OCI-LY1 (cell line): ENCODE measurements at regions not wholly inside any gene's neighbourhood (a gene's known extent, or its start where the extent isn't known, plus 50 kb on each side); places are given as distances from the start of the nearest gene placed in this dataset.

ENCODE experiments used
- H2AFZ ChIP-seq: fragments of 200-600 bp; sonication (generic), shearing (Covaris generic); 2 replicates; pipeline ENCODE4 v1.6.0; 2014; ENCODE audit warnings: antibody characterized with exemption, mild to moderate bottlenecking, low read length
- H3F3A ChIP-seq: fragments of 200-600 bp; sonication (generic), shearing (Covaris generic); 2 replicates; pipeline ENCODE4 v1.6.0; 2014; ENCODE audit warnings: mild to moderate bottlenecking, antibody characterized with exemption, low read length, moderate library complexity; ENCODE audit not compliant: insufficient read depth
- H3K27ac ChIP-seq: fragments of 200-600 bp; sonication (generic); 2 replicates; pipeline ENCODE4 v1.5.1; 2014; ENCODE audit warnings: low read length, mixed run types, mild to moderate bottlenecking, low read depth; ENCODE audit not compliant: poor library complexity, severe bottlenecking
- H3K27me3 ChIP-seq: fragments of 200-600 bp; sonication (generic); 2 replicates; pipeline ENCODE4 v1.6.0; 2014; ENCODE audit warnings: antibody characterized with exemption, mild to moderate bottlenecking, low read length, moderate library complexity; ENCODE audit not compliant: insufficient read depth
- H3K36me3 ChIP-seq: fragments of 200-600 bp; sonication (generic); 2 replicates; pipeline ENCODE4 v1.6.1; 2014; ENCODE audit warnings: mild to moderate bottlenecking, antibody characterized with exemption, low read length, moderate library complexity, mixed read lengths; ENCODE audit not compliant: insufficient read depth
- H3K4me1 ChIP-seq: fragments of 200-600 bp; sonication (generic); 2 replicates; pipeline ENCODE4 v1.5.1; 2014; ENCODE audit warnings: mild to moderate bottlenecking, low read length, moderate library complexity; ENCODE audit not compliant: insufficient read depth, severe bottlenecking
- H3K4me2 ChIP-seq: fragments of 200-600 bp; sonication (generic), shearing (Covaris generic); 2 replicates; pipeline ENCODE4 v1.6.1; 2014; ENCODE audit warnings: low read length
- H3K4me3 ChIP-seq: fragments of 200-600 bp; sonication (generic); 2 replicates; pipeline ENCODE4 v1.5.1; 2014; ENCODE audit warnings: low read length, low read depth, mild to moderate bottlenecking, mixed read lengths; ENCODE audit not compliant: poor library complexity, severe bottlenecking
- H3K79me2 ChIP-seq: fragments of 200-600 bp; shearing (Covaris generic); 2 replicates; pipeline ENCODE4 v1.6.1; 2016; ENCODE audit warnings: mixed run types, low read length, mixed read lengths; ENCODE audit not compliant: insufficient read depth
- H3K9ac ChIP-seq: fragments of 200-600 bp; sonication (generic), shearing (Covaris generic); 2 replicates; pipeline ENCODE4 v1.6.1; 2014; ENCODE audit warnings: mild to moderate bottlenecking, low read length, mixed read lengths
- H3K9me2 ChIP-seq: fragments of 200-600 bp; sonication (generic), shearing (Covaris generic); 2 replicates; pipeline ENCODE4 v1.6.1; 2014; ENCODE audit warnings: low read depth, mild to moderate bottlenecking, low read length, mixed read lengths
- H3K9me3 ChIP-seq: fragments of 200-600 bp; shearing (Covaris generic); 2 replicates; pipeline ENCODE4 v1.6.1; 2014; ENCODE audit warnings: low read length, mixed read lengths
- H4K20me1 ChIP-seq: fragments of 200-600 bp; sonication (generic), shearing (Covaris generic); 2 replicates; pipeline ENCODE4 v1.6.0; 2016; ENCODE audit warnings: mild to moderate bottlenecking, low read length; ENCODE audit not compliant: insufficient read depth
- CTCF ChIP-seq: fragments of 200-600 bp; sonication (generic), shearing (Covaris generic); IDR thresholded peaks from 2 replicates; pipeline ENCODE4 v1.5.1; 2017; ENCODE audit warnings: mild to moderate bottlenecking, antibody characterized with exemption, low read length, moderate library complexity, mixed read lengths
- EZH2 ChIP-seq: fragments of 200-600 bp; sonication (generic), shearing (Covaris generic); IDR thresholded peaks from 2 replicates; pipeline ENCODE4 v1.8.0; 2017; ENCODE audit warnings: borderline replicate concordance, mixed run types, mild to moderate bottlenecking, antibody characterized with exemption, low read length, moderate library complexity, mixed read lengths

- Histone ChIP-seq H3K4me3 (no peak overlapping the region), H3K27ac (no peak overlapping the region), H3K9ac (no peak overlapping the region), H4K20me1 (no peaks in the 10 kb centered on the region), H3K9me3 (no peaks in the 10 kb centered on the region), H2AFZ (no peak overlapping the region), H3K4me2 (no peak overlapping the region), H3K79me2 (no peaks in the 10 kb centered on the region), H3K27me3 (no peaks in the 10 kb centered on the region), H3K36me3 (no peaks in the 10 kb centered on the region), H3F3A (no peaks in the 10 kb centered on the region), H3K9me2 (no peaks in the 10 kb centered on the region), H3K4me1 (no peaks in the 10 kb centered on the region)
- no peak for TF ChIP-seq EZH2
- no peak for TF ChIP-seq CTCF
Measured at GRCh38 chr6:147136057-147136456, 68.2 kb upstream of the STXBP5 start.

DNA sequence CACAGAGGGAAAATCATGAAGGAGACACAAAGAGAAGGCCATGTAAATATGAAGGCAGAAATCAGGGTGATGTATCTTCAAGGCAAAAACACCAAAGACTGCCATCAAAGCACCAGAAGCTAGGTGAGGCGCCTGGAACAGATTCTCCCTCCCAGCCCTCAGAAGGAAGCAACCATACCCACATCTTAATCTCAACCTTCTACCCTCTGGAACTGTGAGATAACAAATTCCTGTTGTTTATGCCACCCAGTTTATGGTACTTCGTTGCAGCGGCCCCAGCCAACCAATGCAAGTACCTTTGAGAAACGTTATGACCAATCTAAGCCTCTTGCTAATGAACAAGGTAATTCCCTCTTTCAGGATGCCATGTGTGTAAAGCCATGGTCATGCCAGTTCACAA, 66.2 kb upstream of the STXBP5 start:
- Histone ChIP-seq H3K4me1 (no peaks in the 10 kb centered on the region), H3K4me3 (no peak overlapping the region), H4K20me1 (no peaks in the 10 kb centered on the region), H3K27me3 (no peaks in the 10 kb centered on the region), H3K9me2 (no peaks in the 10 kb centered on the region), H2AFZ (no peak overlapping the region), H3K4me2 (no peak overlapping the region), H3K9ac (no peak overlapping the region), H3K79me2 (no peaks in the 10 kb centered on the region), H3K9me3 (no peaks in the 10 kb centered on the region), H3K36me3 (no peaks in the 10 kb centered on the region), H3F3A (no peaks in the 10 kb centered on the region), H3K27ac (no peak overlapping the region)
- TF ChIP-seq EZH2 (no peak), CTCF (no peak)

DNA sequence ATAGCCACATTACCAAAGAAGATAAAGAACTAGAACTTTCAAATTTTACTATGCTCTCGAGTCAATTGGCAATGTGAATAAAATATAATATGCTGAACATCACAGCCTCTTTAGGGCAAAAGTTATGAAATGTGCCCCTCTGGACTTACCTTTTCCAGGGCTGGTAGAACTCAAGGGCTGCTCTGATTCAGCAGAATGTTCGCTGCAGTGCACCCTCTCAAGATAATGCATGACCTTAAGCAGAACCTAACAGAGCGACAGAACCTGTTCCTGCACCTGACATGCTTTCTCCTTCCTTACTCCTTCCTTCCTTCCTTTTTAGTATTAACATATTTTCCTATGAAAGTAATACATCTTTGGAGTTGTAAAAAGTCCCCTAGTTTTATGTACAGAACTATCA, 65.4 kb upstream of the STXBP5 start:
- Histone ChIP-seq H3K36me3 (no peaks in the 10 kb centered on the region), H4K20me1 (no peaks in the 10 kb centered on the region), H3K4me2 (no peak overlapping the region), H3K9ac (no peak overlapping the region), H3K4me1 (no peaks in the 10 kb centered on the region), H3K27ac (no peak overlapping the region), H3K4me3 (no peak overlapping the region), H3K9me2 (no peaks in the 10 kb centered on the region), H3K27me3 (no peaks in the 10 kb centered on the region), H2AFZ (no peak overlapping the region), H3K79me2 (no peaks in the 10 kb centered on the region), H3F3A (no peaks in the 10 kb centered on the region), H3K9me3 (no peaks in the 10 kb centered on the region)
- no peak for TF ChIP-seq CTCF
- no peak for TF ChIP-seq EZH2
